CD4-positive, alpha-beta memory T cell (primary cell): ENCODE measurements at regions not wholly inside any gene's neighbourhood (a gene's known extent, or its start where the extent isn't known, plus 50 kb on each side); places are given as distances from the start of the nearest gene placed in this dataset.

ENCODE experiments used
- CTCF ChIA-PET: fragments of 350-600 bp; sonication (Branson Sonifier 250); formaldehyde crosslinking; loops from one replicate; lab custom pipeline; 2021; ENCODE audit warnings: inconsistent platforms; ENCODE audit not compliant: partially characterized antibody; lab: Charles Lee
- POLR2A ChIA-PET: fragments of 350-600 bp; sonication (Branson Sonifier 250); formaldehyde crosslinking; loops from one replicate; lab custom pipeline; 2021; ENCODE audit not compliant: partially characterized antibody; lab: Charles Lee
- DNase-seq, 5 donors: peaks; one replicate each; pipeline versions ENCODE4 v3.0.0 to v3.0.0-alpha.2; 2020 to 2022; ENCODE audit warnings: mixed read lengths in 1 of 5
- H3K27ac ChIP-seq: one replicate; pipeline ENCODE4 v1.7.0; 2013; ENCODE audit warnings: low read depth, low read length
- H3K27me3 ChIP-seq: 2 replicates; pipeline ENCODE4 v1.7.0; 2013; ENCODE audit warnings: mild to moderate bottlenecking, low read length, moderate library complexity; ENCODE audit not compliant: insufficient read depth
- H3K36me3 ChIP-seq: 2 replicates; pipeline ENCODE4 v1.7.0; 2013; ENCODE audit warnings: mild to moderate bottlenecking, low read length, moderate library complexity; ENCODE audit not compliant: insufficient read depth
- H3K4me1 ChIP-seq: 2 replicates; pipeline ENCODE4 v1.7.0; 2013; ENCODE audit warnings: mild to moderate bottlenecking, low read length, moderate library complexity; ENCODE audit not compliant: insufficient read depth
- H3K4me3 ChIP-seq, 2 donors: one replicate each; pipeline ENCODE4 v1.7.0; 2013; ENCODE audit warnings: low read length in 2 of 2, mild to moderate bottlenecking in 1 of 2
- H3K9me3 ChIP-seq, 2 donors: one replicate each; pipeline ENCODE4 v1.7.0; 2013; ENCODE audit warnings: low read length in 2 of 2, control low read depth in 1 of 2; ENCODE audit not compliant: control insufficient read depth in 1 of 2
- H3K27ac Mint-ChIP-seq, 7 donors: one replicate each; pipeline ENCODE4 v1.8.0; 2020 to 2021; ENCODE audit warnings: mixed read lengths in 7 of 7, mild to moderate bottlenecking in 6 of 7, inconsistent platforms in 3 of 7, moderate library complexity in 3 of 7
- H3K27me3 Mint-ChIP-seq, 2 donors: one replicate each; pipeline ENCODE4 v1.8.0; 2020 to 2021; ENCODE audit warnings: mixed read lengths in 2 of 2
- H3K36me3 Mint-ChIP-seq, 2 donors: one replicate each; pipeline ENCODE4 v1.8.0; 2020 to 2021; ENCODE audit warnings: mixed read lengths in 2 of 2, inconsistent platforms in 1 of 2, mild to moderate bottlenecking in 1 of 2
- H3K4me1 Mint-ChIP-seq, 4 donors: one replicate each; pipeline ENCODE4 v1.8.0; 2020 to 2021; ENCODE audit warnings: mixed read lengths in 4 of 4, mild to moderate bottlenecking in 1 of 4
- H3K4me3 Mint-ChIP-seq, 8 donors: one replicate each; pipeline ENCODE4 v1.8.0; 2020 to 2021; ENCODE audit warnings: mixed read lengths in 8 of 8, mild to moderate bottlenecking in 7 of 8, moderate library complexity in 6 of 8, inconsistent platforms in 3 of 8
- H3K9me3 Mint-ChIP-seq, 8 donors: one replicate each; pipeline ENCODE4 v1.8.0; 2020 to 2021; ENCODE audit warnings: mixed read lengths in 8 of 8, mild to moderate bottlenecking in 5 of 8, inconsistent platforms in 3 of 8, moderate library complexity in 1 of 8
- intact Hi-C: fragments of 100-400 bp; cut with micrococcal nuclease; formaldehyde crosslinking; loops from one replicate; pipeline ENCODE4 v1.15.1; 2023

DNA sequence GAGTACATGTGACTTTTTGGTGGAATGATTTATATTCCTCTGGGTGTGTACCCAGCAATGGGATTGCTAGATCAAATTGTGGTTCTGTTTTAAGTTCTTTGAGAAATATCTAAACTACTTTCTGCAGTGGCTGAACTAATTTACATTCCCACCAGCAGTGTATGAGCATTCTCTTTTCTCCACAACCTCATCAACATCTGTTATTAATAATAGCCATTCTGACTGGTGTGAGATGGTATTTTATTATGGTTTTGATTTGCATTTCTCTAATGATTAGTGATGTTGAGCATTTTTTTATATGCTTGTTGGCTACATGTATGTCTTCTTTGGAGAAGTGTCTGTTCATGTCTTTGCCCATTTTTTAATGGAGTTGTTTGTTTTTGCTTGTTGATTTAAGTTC is 267.4 kb upstream of the NT5C1B start:
- ChIA-PET CTCF (no interaction called here), POLR2A (no interaction called here)
- DNase-seq: no peak
- H3K27me3 ChIP-seq: no peaks in the 10 kb centered on the region
- Mint-ChIP-seq H3K4me1 (peaks cover 0 to 1% (median 0%) of the 10 kb centered on the region in 4 donors), H3K36me3 (no peaks in the 10 kb centered on the region), H3K27me3 (no peaks in the 10 kb centered on the region), H3K27ac (no peak overlapping the region), H3K9me3 (peaks cover 0 to 5% (median 0%) of the 10 kb centered on the region in 8 donors), H3K4me3 (no peak overlapping the region)
- no peak overlapping the region for H3K27ac ChIP-seq
- intact Hi-C loops: no loop called here
- H3K36me3 ChIP-seq: no peaks in the 10 kb centered on the region
- no peaks in the 10 kb centered on the region for H3K9me3 ChIP-seq
- H3K4me3 ChIP-seq: no peak overlapping the region
- H3K4me1 ChIP-seq: no peaks in the 10 kb centered on the region

DNA sequence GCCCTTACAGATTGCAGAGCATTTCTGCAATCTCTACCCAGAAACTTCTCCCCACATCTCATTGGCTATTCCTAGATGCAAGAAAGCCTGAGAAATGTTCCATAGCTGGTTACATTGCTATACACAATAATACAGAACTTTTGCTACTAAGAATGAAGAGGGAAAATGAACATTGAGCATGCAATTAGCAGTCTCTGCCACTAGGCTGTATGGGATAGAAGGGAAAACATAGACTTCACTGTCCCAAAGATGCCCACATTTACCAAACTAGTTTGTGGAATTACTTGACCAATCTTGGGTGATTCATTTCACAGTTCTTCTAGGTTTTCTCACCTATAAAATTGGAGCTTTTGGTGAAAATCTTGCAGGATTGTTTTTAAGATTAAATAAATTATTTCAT is 265.7 kb upstream of the NT5C1B start:
- Mint-ChIP-seq H3K4me3 (no peak overlapping the region), H3K36me3 (no peaks in the 10 kb centered on the region), H3K9me3 (peaks cover 0 to 5% (median 0%) of the 10 kb centered on the region in 8 donors), H3K27ac (no peak overlapping the region), H3K4me1 (peaks cover 0 to 1% (median 0%) of the 10 kb centered on the region in 4 donors), H3K27me3 (no peaks in the 10 kb centered on the region)
- ChIA-PET POLR2A (no interaction called here), CTCF (no interaction called here)
- Histone ChIP-seq H3K36me3 (no peaks in the 10 kb centered on the region), H3K9me3 (no peaks in the 10 kb centered on the region), H3K27ac (no peak overlapping the region), H3K4me1 (no peaks in the 10 kb centered on the region), H3K4me3 (no peak overlapping the region), H3K27me3 (no peaks in the 10 kb centered on the region)
- no peak for DNase-seq
- intact Hi-C loops: no loop called here

DNA sequence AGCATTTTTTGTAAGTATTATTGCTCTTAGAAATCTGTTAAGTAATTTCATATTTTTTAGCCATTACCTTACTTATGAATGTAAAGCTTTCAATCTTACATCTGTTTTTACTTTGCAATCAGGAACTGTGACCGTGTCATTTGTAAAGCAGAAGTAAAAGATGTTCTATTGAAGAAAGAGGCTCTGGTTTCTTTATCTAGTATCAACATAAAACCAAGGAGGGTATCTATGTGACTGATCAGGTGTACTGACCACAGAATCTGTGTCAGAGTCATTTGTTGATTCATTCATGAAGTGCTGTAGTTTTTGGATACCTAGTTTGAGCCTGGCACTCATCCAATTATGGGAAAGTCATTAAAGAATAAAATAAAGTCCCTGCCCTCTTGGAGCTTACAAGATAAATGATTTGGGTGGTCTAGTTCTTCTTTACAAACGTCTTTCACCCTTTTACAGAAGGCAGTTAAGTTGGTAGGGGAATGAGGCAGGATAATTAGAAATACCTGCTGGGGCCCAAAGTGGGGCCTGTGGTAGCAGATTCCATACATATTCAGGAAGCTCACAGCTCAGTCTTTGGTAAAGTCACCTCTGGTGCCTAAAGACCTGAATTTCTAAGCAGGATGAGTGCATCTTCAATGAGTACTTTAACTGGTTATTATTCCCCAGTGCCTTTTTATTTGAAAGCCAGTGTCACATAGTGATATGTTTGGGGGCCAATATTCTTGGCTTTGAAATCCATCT is 260.6 kb upstream of the NT5C1B start:
- H3K4me3 ChIP-seq: no peak overlapping the region
- H3K4me1 Mint-ChIP-seq: no peaks in the 10 kb centered on the region
- no peaks in the 10 kb centered on the region for H3K9me3 ChIP-seq
- H3K36me3 ChIP-seq: no peaks in the 10 kb centered on the region
- H3K27ac Mint-ChIP-seq: no peak overlapping the region
- H3K27me3 ChIP-seq: no peaks in the 10 kb centered on the region
- no peaks in the 10 kb centered on the region for H3K9me3 Mint-ChIP-seq
- intact Hi-C loops: no loop called here
- no peak overlapping the region for H3K4me3 Mint-ChIP-seq
- no peaks in the 10 kb centered on the region for H3K4me1 ChIP-seq
- no peaks in the 10 kb centered on the region for H3K27me3 Mint-ChIP-seq
- H3K36me3 Mint-ChIP-seq: peaks cover 0 to 4% of the 10 kb centered on the region in 2 donors
- POLR2A ChIA-PET: no interaction called here
- no peak for DNase-seq
- no peak overlapping the region for H3K27ac ChIP-seq
- CTCF ChIA-PET: no interaction called here

DNA sequence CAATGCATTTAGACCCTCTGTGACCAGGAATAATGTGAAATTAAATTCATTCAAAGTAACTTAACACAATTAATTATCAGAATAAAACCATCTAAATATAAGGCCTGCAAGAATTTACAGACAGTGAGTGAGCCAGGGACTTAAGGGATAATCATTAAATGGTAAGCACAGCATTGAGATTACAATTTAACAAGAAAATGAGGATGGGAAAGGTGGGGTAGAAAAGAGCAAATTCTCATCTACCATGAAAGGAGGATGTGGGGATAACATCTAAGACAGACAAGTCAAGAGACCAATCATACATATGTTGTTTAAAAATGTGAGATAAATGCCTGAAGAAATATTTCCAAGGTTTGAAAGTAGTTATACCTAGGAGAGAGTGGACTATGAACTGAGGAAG is 259.3 kb upstream of the NT5C1B start:
- CTCF ChIA-PET: no interaction called here
- peaks cover 0 to 4% of the 10 kb centered on the region in 2 donors for H3K36me3 Mint-ChIP-seq
- Histone ChIP-seq H3K27ac (no peak overlapping the region), H3K4me3 (no peak overlapping the region), H3K36me3 (no peaks in the 10 kb centered on the region), H3K27me3 (no peaks in the 10 kb centered on the region), H3K9me3 (no peaks in the 10 kb centered on the region), H3K4me1 (no peaks in the 10 kb centered on the region)
- POLR2A ChIA-PET: no interaction called here
- no peaks in the 10 kb centered on the region for H3K4me1 Mint-ChIP-seq
- intact Hi-C loops: no loop called here
- DNase-seq: no peak
- H3K9me3 Mint-ChIP-seq: no peaks in the 10 kb centered on the region
- no peaks in the 10 kb centered on the region for H3K27me3 Mint-ChIP-seq
- H3K27ac Mint-ChIP-seq: no peak overlapping the region
- no peak overlapping the region for H3K4me3 Mint-ChIP-seq

DNA sequence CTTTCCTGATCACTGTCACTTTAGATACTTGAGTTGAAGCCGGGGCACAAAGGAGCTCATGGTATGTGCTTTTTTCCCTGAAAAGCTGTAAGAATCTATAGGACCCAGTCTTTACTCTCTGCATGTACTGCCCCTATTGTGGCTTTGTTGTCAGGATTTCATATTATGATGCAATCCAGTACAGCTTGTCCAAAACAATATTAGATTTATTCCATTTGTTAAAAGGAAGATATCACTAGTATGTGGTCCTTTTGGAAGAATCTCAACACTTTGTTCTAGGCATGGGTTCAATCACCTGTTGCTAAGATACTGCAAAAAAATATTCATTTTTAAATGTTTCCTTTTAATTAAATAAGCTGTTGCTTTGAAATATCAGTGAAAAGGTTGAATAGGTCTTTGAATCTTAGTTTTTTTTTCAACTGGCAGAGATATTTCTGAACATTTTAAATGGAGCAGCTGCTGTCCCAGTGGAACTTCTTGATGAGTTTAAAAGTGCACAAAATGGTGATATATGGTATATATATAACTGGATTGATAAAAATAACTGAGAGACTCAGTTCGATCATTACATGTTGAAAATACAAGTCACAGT is 256.6 kb upstream of the NT5C1B start:
- POLR2A ChIA-PET: no interaction called here
- no peaks in the 10 kb centered on the region for H3K36me3 ChIP-seq

DNA sequence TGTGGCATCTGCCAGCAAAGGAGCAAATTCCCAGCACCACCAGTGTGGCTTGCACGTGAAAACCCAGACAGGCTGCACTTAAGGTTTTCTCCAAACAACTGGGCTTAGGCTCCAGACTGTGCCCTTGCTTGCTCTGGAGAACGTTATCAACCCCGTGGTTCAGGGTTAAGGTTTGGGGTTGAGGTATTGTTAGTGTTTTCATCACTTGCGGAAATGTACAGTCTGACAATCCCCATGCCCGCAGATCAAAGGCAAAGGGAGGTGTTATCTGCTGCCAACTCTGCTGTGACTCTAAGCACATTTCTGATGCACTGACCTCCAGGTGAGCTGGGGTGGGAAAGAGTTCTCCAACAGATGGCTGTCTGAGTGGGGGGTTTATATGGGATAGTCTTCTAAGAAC is 253.5 kb upstream of the NT5C1B start:
- DNase-seq: no peak
- Mint-ChIP-seq H3K9me3 (no peaks in the 10 kb centered on the region), H3K36me3 (peaks cover 0 to 8% of the 10 kb centered on the region in 2 donors), H3K4me3 (no peak overlapping the region), H3K27ac (no peak overlapping the region), H3K27me3 (no peaks in the 10 kb centered on the region), H3K4me1 (no peaks in the 10 kb centered on the region)
- Histone ChIP-seq H3K4me1 (no peaks in the 10 kb centered on the region), H3K36me3 (no peaks in the 10 kb centered on the region), H3K27me3 (no peaks in the 10 kb centered on the region), H3K4me3 (no peak overlapping the region), H3K9me3 (no peaks in the 10 kb centered on the region), H3K27ac (no peak overlapping the region)
- intact Hi-C loops: no loop called here
- POLR2A ChIA-PET: no interaction called here
- CTCF ChIA-PET: no interaction called here

More for the DNA sequence above, 256.6 kb upstream of the NT5C1B start:
- Mint-ChIP-seq H3K36me3 (peaks cover 0 to 8% of the 10 kb centered on the region in 2 donors), H3K9me3 (no peaks in the 10 kb centered on the region), H3K4me3 (no peak overlapping the region), H3K27me3 (no peaks in the 10 kb centered on the region), H3K4me1 (no peaks in the 10 kb centered on the region), H3K27ac (no peak overlapping the region)
- CTCF ChIA-PET: interaction anchor here (1.0 kb wide), 1 partner anchor 326 kb away, joined by 3 read pairs; no protein-coding TSS in a partner anchor
- no peak for DNase-seq
- H3K27me3 ChIP-seq: no peaks in the 10 kb centered on the region
- H3K9me3 ChIP-seq: no peaks in the 10 kb centered on the region
- H3K4me3 ChIP-seq: no peak overlapping the region
- intact Hi-C loops: no loop called here
- no peaks in the 10 kb centered on the region for H3K4me1 ChIP-seq
- H3K27ac ChIP-seq: no peak overlapping the region

DNA sequence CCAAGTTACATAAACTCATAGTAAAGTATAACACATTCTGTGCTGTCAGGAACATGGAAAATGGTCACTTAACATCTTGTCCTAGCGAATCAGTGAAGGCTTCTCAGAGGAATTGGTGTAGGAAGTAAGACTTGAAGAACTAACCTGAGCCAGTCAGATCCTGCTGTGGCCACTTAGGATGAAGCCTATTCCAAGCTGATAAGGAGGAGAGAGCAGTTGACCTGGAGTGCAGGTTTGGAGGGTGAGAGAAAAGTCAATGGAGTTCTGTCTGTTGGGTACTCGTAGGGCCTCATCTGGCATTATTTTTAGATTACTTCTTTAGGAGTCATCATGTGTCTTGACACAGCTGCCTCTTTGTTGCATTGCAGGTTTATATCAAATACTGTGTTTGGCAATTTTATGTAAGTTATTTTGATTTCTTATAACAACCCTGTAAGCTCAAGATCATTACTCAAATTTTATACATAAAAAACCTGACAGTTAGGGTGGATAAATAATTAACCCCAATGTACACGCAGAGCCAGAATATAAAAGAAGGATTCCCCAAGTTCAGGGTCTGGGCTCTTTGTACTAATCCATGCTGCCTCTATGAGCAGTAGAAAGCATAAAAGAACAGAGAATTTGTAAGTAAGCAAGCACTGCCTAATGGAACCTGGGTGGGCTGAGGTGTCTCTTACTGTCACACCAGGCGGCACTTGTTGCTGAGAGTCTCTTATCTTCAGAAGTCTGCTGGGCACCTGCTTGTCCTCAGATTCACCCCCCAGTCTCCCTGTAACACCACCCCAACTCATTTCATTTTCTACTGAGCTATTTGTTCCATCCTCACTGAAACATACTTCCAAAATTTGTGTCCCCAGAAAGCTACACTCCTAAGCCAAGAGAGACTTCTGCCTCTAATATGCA is 252.1 kb upstream of the NT5C1B start:
- POLR2A ChIA-PET: no interaction called here
- no peak overlapping the region for H3K4me3 Mint-ChIP-seq
- H3K27me3 Mint-ChIP-seq: no peaks in the 10 kb centered on the region
- DNase-seq: no peak
- H3K36me3 Mint-ChIP-seq: peaks cover 0 to 5% of the 10 kb centered on the region in 2 donors
- CTCF ChIA-PET: no interaction called here
- no peaks in the 10 kb centered on the region for H3K9me3 ChIP-seq
- H3K4me1 ChIP-seq: no peaks in the 10 kb centered on the region
- intact Hi-C loops: no loop called here
- H3K9me3 Mint-ChIP-seq: no peaks in the 10 kb centered on the region
- H3K27ac Mint-ChIP-seq: no peak overlapping the region
- no peak overlapping the region for H3K4me3 ChIP-seq
- no peaks in the 10 kb centered on the region for H3K27me3 ChIP-seq
- H3K4me1 Mint-ChIP-seq: no peaks in the 10 kb centered on the region
- no peak overlapping the region for H3K27ac ChIP-seq
- no peaks in the 10 kb centered on the region for H3K36me3 ChIP-seq
